ENCODE measurements at regions not wholly inside any gene's neighbourhood (a gene's known extent, or its start where the extent isn't known, plus 50 kb on each side); places are given as distances from the start of the nearest gene placed in this dataset.

- TF ChIP-seq, protein P1, sequence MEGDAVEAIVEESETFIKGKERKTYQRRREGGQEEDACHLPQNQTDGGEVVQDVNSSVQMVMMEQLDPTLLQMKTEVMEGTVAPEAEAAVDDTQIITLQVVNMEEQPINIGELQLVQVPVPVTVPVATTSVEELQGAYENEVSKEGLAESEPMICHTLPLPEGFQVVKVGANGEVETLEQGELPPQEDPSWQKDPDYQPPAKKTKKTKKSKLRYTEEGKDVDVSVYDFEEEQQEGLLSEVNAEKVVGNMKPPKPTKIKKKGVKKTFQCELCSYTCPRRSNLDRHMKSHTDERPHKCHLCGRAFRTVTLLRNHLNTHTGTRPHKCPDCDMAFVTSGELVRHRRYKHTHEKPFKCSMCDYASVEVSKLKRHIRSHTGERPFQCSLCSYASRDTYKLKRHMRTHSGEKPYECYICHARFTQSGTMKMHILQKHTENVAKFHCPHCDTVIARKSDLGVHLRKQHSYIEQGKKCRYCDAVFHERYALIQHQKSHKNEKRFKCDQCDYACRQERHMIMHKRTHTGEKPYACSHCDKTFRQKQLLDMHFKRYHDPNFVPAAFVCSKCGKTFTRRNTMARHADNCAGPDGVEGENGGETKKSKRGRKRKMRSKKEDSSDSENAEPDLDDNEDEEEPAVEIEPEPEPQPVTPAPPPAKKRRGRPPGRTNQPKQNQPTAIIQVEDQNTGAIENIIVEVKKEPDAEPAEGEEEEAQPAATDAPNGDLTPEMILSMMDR (IDR thresholded peaks at IDR 0.05; ENCODE audit: low read depth, low read length, missing control alignments), result no peak
- no peak overlapping the region for H3K4me3 ChIP-seq (ENCODE audit: low read depth, low read length)
- in situ Hi-C loops (cut with HindIII; ENCODE audit: low sequenced_read_pairs), result no loop called here
- no peak for DNase-seq (ENCODE audit: low read depth)
Measured at GRCh38 chr20:22823119-22823518, 212.0 kb upstream of the SSTR4 start.

GRCh38 chr20:22824077-22824476 lies 211.0 kb upstream of the SSTR4 start:
- no peak for DNase-seq (ENCODE audit: low read depth)
- in situ Hi-C loops (cut with HindIII; ENCODE audit: low sequenced_read_pairs), result no loop called here
- no peak overlapping the region for H3K4me3 ChIP-seq (ENCODE audit: low read depth, low read length)
- TF ChIP-seq, protein P1 (IDR thresholded peaks at IDR 0.05; ENCODE audit: low read depth, low read length, missing control alignments), result no peak

DNA sequence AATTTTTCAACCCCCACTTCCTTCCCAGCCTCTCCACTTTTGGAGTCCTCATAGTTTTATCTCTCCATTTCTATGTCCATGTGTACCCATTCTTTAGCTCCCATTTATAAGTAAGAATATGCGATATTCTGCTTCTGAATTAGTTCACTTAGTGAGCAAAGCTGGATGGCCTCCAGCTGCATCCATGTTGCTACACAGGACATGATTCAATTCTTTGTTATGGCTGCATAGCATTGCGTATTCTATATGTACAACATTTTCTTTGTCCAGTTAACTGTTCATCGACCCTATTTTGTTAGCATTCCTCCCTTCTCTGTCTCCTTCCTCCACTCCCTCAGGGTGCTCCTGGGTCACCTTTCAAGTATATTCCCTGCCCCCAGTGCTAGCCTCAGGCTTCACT lies 210.0 kb upstream of the SSTR4 start:
- TF ChIP-seq, protein P1 (IDR thresholded peaks at IDR 0.05; ENCODE audit: low read depth, low read length, missing control alignments), result no peak
- no peak overlapping the region for H3K4me3 ChIP-seq (ENCODE audit: low read depth, low read length)
- no peak for DNase-seq (ENCODE audit: low read depth)
- in situ Hi-C loops (cut with HindIII; ENCODE audit: low sequenced_read_pairs), result no loop called here

DNA sequence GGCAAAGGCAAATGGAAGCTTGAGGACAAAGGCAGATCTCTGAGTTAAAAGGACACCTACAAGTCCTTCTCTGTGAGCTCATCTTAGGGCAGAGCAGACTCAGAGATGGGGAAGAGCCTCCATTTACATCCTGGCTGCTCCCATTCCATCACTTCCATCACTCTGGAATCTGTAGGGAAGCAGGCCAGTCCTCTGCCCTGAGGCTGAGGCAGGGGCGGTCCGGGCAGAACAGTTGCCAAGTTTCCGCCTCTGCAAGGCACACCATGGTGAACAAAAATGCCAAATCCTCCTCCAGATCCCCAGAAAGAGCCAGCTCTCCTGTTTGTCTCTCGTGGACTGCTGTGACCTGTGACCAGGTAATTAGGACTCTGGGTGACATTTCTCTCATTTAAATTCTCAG lies 209.6 kb upstream of the SSTR4 start:
- in situ Hi-C loops (cut with HindIII; ENCODE audit: low sequenced_read_pairs), result no loop called here
- TF ChIP-seq, protein P1 (IDR thresholded peaks at IDR 0.05; ENCODE audit: low read depth, low read length, missing control alignments), result no peak

DNA sequence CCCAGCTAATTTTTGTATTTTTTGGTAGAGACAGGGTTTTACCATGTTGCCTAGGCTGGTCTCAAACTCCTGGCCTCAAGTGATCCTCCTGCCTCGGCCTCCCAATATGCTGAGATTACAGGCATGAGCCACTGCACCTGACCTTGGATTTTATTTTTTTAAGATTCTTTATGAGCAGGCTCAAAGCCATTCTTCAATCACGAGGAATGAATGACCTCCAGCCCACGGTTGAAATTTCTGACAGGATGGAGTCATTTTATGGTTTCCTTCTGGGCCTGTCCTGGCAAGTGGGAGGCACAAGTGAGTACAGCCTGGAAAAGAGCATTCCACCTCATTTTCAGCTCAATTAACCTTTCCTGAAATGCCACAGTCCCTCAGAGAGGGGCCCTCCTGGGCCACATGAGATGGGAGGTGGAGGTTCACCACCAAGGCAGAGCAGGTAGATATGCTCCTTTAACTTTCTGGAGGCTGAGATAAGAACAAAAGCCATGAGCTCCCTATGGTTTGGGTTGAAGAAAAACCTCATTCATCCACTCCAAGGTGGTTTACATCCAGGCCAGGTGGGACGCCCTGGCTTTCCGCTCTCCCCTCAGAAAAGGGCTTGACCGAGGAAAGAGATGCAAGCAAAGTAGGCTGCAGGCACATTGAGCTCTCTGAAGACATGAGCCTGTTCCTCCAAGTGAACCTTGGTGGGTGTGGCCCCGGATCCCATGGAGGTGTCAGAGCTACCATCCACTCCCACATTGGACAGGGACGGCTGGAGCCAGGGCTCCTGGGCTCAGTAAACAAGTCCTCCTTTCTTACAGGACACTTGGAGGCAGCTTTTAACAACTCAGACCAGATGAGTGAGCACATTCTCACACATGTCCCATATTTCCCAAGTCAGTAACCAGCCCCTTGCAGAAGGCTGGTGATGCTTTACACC lies 208.5 kb upstream of the SSTR4 start:
- no peak for DNase-seq (ENCODE audit: low read depth)
- no peak overlapping the region for H3K4me3 ChIP-seq (ENCODE audit: low read depth, low read length)
- in situ Hi-C loops (cut with HindIII; ENCODE audit: low sequenced_read_pairs), result no loop called here
- TF ChIP-seq, protein P1 (IDR thresholded peaks at IDR 0.05; ENCODE audit: low read depth, low read length, missing control alignments), result no peak

More for the DNA sequence above, 209.6 kb upstream of the SSTR4 start:
- no peak overlapping the region for H3K4me3 ChIP-seq (ENCODE audit: low read depth, low read length)
- DNase-seq (ENCODE audit: low read depth), result no peak

DNA sequence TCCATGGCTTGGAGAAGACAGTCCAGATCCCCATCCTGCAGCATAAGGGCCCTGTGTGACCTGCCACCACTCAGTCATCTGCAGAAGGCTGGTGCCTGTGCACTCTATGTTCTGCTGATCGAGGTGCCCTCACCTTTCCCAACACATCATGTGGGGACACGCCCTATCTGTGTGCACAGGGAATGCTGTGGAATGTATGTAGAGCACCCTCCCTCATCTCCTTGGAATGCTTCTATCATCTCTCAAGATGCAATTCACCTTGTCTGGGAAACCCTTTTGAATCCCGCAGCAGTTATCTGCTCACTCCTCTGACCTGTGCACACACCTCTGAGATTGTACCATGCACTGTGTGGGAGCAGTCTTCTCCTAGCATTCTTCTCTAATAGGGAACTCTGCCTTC lies 207.2 kb upstream of the SSTR4 start:
- no peak for DNase-seq (ENCODE audit: low read depth)
- no peak overlapping the region for H3K4me3 ChIP-seq (ENCODE audit: low read depth, low read length)
- TF ChIP-seq, protein P1 (IDR thresholded peaks at IDR 0.05; ENCODE audit: low read depth, low read length, missing control alignments), result no peak
- in situ Hi-C loops (cut with HindIII; ENCODE audit: low sequenced_read_pairs), result no loop called here
